Tibial nerve (tissue), 4 donors: ENCODE measurements at regions not wholly inside any gene's neighbourhood (a gene's known extent, or its start where the extent isn't known, plus 50 kb on each side); places are given as distances from the start of the nearest gene placed in this dataset.

Experiments
- EP300 ChIP-seq, 2 donors: sonication (generic); formaldehyde crosslinking; IDR thresholded peaks; one replicate each; pipeline ENCODE4 v1.6.1; 2017; ENCODE audit warnings: antibody characterized with exemption in 2 of 2, mild to moderate bottlenecking in 1 of 2
- POLR2A ChIP-seq, 2 donors: fragments of 450-650 bp; IDR thresholded peaks; one replicate each; pipeline ENCODE4 v1.6.1; 2017; ENCODE audit warnings: antibody characterized with exemption in 2 of 2, mild to moderate bottlenecking in 2 of 2, moderate library complexity in 2 of 2
- TF ChIP-seq, protein P1 (sequence below), 5 experiments: fragments of 200-600 bp in 3 of 5; fragments of 450-650 bp in 2 of 5; sonication (generic) in 3 of 5; IDR thresholded peaks; one replicate each; pipeline ENCODE4 v1.5.1; 2016 to 2019; ENCODE audit warnings: antibody characterized with exemption in 5 of 5, mild to moderate bottlenecking in 3 of 5, moderate library complexity in 2 of 5

DNA sequence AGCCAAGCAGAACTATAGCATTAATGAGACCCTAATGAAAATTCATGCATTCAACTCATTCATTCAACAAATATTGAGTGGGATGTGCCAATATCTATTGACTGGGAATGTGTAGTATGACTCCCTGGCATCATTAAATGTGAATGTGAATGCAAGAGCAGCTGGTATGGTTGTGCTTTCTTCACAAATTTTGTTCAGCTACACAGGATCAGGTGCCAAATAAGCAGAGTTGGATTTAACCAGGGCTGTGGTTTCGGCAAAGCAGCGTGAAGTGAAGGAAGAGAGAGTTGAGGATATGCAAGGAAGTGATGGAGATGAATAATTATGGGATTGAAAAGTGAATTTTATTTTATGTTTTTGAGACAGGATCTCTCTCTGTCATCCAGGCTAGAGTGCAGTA, 87.1 kb upstream of the HNF1B start:
- TF ChIP-seq POLR2A (IDR thresholded peaks at IDR 0.05) (no peak), EP300 (IDR thresholded peaks at IDR 0.05) (no peak)
- TF ChIP-seq, protein P1, sequence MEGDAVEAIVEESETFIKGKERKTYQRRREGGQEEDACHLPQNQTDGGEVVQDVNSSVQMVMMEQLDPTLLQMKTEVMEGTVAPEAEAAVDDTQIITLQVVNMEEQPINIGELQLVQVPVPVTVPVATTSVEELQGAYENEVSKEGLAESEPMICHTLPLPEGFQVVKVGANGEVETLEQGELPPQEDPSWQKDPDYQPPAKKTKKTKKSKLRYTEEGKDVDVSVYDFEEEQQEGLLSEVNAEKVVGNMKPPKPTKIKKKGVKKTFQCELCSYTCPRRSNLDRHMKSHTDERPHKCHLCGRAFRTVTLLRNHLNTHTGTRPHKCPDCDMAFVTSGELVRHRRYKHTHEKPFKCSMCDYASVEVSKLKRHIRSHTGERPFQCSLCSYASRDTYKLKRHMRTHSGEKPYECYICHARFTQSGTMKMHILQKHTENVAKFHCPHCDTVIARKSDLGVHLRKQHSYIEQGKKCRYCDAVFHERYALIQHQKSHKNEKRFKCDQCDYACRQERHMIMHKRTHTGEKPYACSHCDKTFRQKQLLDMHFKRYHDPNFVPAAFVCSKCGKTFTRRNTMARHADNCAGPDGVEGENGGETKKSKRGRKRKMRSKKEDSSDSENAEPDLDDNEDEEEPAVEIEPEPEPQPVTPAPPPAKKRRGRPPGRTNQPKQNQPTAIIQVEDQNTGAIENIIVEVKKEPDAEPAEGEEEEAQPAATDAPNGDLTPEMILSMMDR (IDR thresholded peaks at IDR 0.05): no peak
